Neural cell (in vitro differentiated cells): ENCODE measurements at regions not wholly inside any gene's neighbourhood (a gene's known extent, or its start where the extent isn't known, plus 50 kb on each side); places are given as distances from the start of the nearest gene placed in this dataset.

Experiments
- CTCF ChIP-seq: fragments of 450-650 bp; IDR thresholded peaks from 2 replicates; pipeline ENCODE4 v1.5.1; 2014; ENCODE audit warnings: antibody characterized with exemption, mild to moderate bottlenecking, moderate library complexity; ENCODE audit not compliant: poor library complexity, severe bottlenecking
- MXI1 ChIP-seq: fragments of 450-650 bp; conservative IDR thresholded peaks from 2 replicates; pipeline ENCODE4 v1.6.1; 2014; ENCODE audit warnings: antibody characterized with exemption, mild to moderate bottlenecking; ENCODE audit not compliant: poor library complexity, severe bottlenecking

GRCh38 chr3:86794361-86795065 lies 196.4 kb downstream of the VGLL3 start:
- no peak for TF ChIP-seq CTCF
- TF ChIP-seq MXI1 = no peak
